IPS-20b (cell line): ENCODE measurements at regions not wholly inside any gene's neighbourhood (a gene's known extent, or its start where the extent isn't known, plus 50 kb on each side); places are given as distances from the start of the nearest gene placed in this dataset.

Source experiments
- H3K27ac ChIP-seq: one replicate; pipeline ENCODE4 v1.5.1; 2013; ENCODE audit warnings: low read length
- H3K27me3 ChIP-seq: 2 replicates; pipeline ENCODE4 v1.6.1; 2013; ENCODE audit warnings: mild to moderate bottlenecking, low read length, inconsistent platforms; ENCODE audit not compliant: insufficient read depth
- H3K36me3 ChIP-seq: 2 replicates; pipeline ENCODE4 v1.6.1; 2013; ENCODE audit warnings: low read depth, mild to moderate bottlenecking, inconsistent platforms, low read length, moderate library complexity; ENCODE audit not compliant: insufficient read depth
- H3K4me1 ChIP-seq: 2 replicates; pipeline ENCODE4 v1.6.1; 2013; ENCODE audit warnings: mild to moderate bottlenecking, control low read depth, inconsistent platforms, low read length, moderate library complexity; ENCODE audit not compliant: insufficient read depth
- H3K4me3 ChIP-seq: 2 replicates; pipeline ENCODE4 v1.5.1; 2013; ENCODE audit warnings: mild to moderate bottlenecking, low read length, inconsistent platforms
- H3K9ac ChIP-seq: 2 replicates; pipeline ENCODE4 v1.6.1; 2013; ENCODE audit warnings: low read depth, mild to moderate bottlenecking, inconsistent platforms, low read length, moderate library complexity
- H3K9me3 ChIP-seq: 2 replicates; pipeline ENCODE4 v1.6.1; 2013; ENCODE audit warnings: mild to moderate bottlenecking, low read depth, low read length, inconsistent platforms; ENCODE audit not compliant: insufficient read depth

DNA sequence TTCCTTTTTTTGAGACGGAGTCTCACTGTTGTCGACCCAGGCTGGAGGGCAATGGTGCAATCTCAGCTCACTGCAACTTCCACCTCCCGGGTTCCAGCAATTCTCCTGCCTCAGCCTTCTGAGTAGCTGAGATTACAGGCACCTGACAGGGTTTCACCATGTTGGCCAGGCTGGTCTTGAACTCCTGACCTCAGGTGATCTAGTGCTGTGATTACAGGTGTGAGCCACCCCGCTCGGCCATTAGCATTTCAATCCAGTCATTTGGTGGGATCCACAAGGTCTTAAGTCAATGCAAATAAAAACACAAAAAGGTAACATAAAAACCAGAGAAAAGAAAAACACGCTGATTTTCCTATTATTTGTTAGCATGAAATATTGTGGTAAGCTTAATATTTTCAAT is 1227.2 kb upstream of the TENM4 start:
- Histone ChIP-seq H3K27ac (no peak overlapping the region), H3K4me3 (no peak overlapping the region), H3K27me3 (no peaks in the 10 kb centered on the region), H3K36me3 (no peaks in the 10 kb centered on the region), H3K9me3 (no peaks in the 10 kb centered on the region), H3K9ac (no peak overlapping the region), H3K4me1 (no peaks in the 10 kb centered on the region)

GRCh38 chr11:80655834-80656233 is 1215.0 kb upstream of the TENM4 start:
- H3K9ac ChIP-seq = no peak overlapping the region
- H3K4me3 ChIP-seq = no peak overlapping the region
- no peak overlapping the region for H3K27ac ChIP-seq
- no peaks in the 10 kb centered on the region for H3K36me3 ChIP-seq
- H3K4me1 ChIP-seq = peaks cover 2% of the 10 kb centered on the region; the same call in 1 of the 2 replicates
- H3K9me3 ChIP-seq = no peaks in the 10 kb centered on the region
- H3K27me3 ChIP-seq = no peaks in the 10 kb centered on the region

DNA sequence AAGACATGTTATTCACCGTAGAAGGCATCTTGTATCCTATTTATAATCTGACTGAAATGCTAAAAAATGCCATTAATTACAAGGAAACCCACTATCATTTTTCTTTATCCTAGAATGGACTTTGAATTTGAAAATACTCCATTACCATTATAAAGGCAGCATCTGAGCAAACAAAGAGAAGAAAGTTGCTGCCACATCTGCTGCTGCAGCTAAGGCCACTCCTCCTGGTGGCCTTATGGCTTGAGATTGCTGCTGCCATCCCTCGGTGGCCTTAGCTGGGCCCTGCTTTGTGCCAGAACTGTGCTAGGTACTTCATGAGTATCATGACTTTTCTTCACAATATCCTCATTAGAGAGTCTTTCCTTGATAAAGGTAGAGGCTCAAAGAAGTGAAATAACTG is 1210.1 kb upstream of the TENM4 start:
- Histone ChIP-seq H3K36me3 (no peaks in the 10 kb centered on the region), H3K27ac (no peak overlapping the region), H3K4me3 (no peak overlapping the region), H3K27me3 (no peaks in the 10 kb centered on the region), H3K4me1 (peaks cover 5% of the 10 kb centered on the region; the same call in 1 of the 2 replicates), H3K9ac (no peak overlapping the region), H3K9me3 (no peaks in the 10 kb centered on the region)

DNA sequence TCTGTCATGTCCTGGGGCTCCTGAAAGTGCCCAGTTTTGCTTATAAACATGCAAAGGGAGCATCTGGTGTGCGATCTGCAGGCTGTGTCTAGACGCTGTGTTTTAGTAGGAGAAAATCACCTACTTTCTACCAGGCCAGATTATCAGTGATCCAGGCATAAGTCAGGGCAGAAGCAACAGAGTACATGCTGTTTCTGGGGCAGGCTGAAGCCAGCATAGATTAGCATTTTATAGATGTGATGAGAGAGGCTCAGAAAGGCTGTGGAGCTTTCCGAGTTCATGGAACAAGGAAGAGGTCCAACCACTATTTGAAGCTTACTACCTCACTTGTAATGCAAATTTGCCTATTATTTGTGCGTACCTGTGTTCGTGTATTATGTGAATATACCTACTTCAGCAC is 1208.4 kb upstream of the TENM4 start:
- no peak overlapping the region for H3K4me3 ChIP-seq

DNA sequence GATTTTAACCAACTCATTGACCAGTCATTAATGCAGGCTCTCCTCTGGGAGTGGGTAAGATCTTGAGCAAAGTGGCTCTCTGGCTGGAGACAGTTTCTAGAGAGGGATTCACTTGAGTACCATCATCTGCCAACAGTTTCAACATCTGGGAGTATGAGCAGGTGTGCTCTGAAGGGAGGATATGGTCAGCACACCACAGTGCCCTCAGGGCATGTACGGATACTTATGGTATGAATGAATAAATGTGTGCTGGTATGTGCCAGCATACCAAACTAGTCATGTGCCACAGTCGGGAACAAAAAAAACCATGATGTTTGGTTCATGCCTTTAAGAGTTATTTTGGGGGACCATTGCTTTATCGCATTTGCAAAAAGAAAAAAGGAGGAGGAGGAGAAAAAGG is 1197.5 kb upstream of the TENM4 start:
- no peak overlapping the region for H3K9ac ChIP-seq
- H3K27ac ChIP-seq = no peak overlapping the region
- no peaks in the 10 kb centered on the region for H3K9me3 ChIP-seq
- H3K36me3 ChIP-seq = no peaks in the 10 kb centered on the region
- no peaks in the 10 kb centered on the region for H3K27me3 ChIP-seq
- no peak overlapping the region for H3K4me3 ChIP-seq
- 0 out of 2 replicates have a peak, but pooled peaks cover 6% of the 10 kb centered on the region for H3K4me1 ChIP-seq

More for the DNA sequence above, 1208.4 kb upstream of the TENM4 start:
- Histone ChIP-seq H3K9me3 (no peaks in the 10 kb centered on the region), H3K27ac (no peak overlapping the region), H3K27me3 (no peaks in the 10 kb centered on the region), H3K9ac (no peak overlapping the region), H3K4me1 (peaks cover 5% of the 10 kb centered on the region; the same call in 1 of the 2 replicates), H3K36me3 (no peaks in the 10 kb centered on the region)

DNA sequence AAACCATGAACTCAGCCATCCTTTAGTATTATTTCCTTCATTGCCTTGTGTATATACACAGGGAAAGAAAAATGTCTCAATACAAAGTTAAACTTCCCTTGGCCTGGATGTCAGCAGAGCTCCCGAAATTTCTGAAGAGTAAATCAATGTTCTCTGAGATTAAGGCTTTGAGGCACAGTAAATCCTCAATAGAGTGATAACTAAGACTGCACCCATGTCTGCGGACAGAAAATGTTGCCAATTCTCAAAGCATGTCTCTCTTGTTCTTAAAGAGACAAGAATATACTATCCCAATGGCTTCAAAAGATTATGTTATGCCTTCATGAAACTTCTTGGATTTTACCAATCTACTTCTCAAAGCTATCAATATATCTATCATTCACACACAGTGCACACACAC is 1196.7 kb upstream of the TENM4 start:
- H3K27ac ChIP-seq = no peak overlapping the region
- H3K27me3 ChIP-seq = no peaks in the 10 kb centered on the region
- H3K9ac ChIP-seq = no peak overlapping the region
- H3K4me3 ChIP-seq = no peak overlapping the region
- no peaks in the 10 kb centered on the region for H3K9me3 ChIP-seq
- H3K36me3 ChIP-seq = no peaks in the 10 kb centered on the region
- 0 out of 2 replicates have a peak, but pooled peaks cover 6% of the 10 kb centered on the region for H3K4me1 ChIP-seq

DNA sequence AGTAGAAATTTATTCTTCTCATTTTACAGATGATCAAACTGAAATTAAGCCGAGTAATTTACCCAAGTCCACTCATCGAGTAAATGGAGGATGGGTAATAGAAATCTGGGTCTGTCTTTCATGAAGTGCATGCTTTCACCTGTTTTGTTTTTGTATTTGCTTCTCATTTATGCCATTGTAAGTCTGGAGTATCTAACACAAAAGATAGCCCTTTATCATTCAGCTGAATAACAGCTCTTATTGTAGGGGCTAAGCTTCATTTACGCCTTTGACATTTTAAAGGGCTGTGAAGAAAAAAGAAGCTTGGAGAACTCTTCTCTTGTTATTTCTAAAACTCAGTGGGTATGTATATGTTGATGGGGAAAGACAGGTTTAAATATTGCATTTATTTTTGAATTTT is 1196.2 kb upstream of the TENM4 start:
- Histone ChIP-seq H3K9ac (no peak overlapping the region), H3K4me3 (no peak overlapping the region), H3K36me3 (no peaks in the 10 kb centered on the region), H3K27ac (no peak overlapping the region), H3K27me3 (no peaks in the 10 kb centered on the region), H3K9me3 (no peaks in the 10 kb centered on the region), H3K4me1 (0 out of 2 replicates have a peak, but pooled peaks cover 6% of the 10 kb centered on the region)

- Histone ChIP-seq H3K27ac (no peak overlapping the region), H3K27me3 (no peaks in the 10 kb centered on the region), H3K9me3 (no peaks in the 10 kb centered on the region), H3K36me3 (no peaks in the 10 kb centered on the region), H3K9ac (no peak overlapping the region), H3K4me3 (no peak overlapping the region), H3K4me1 (0 out of 2 replicates have a peak, but pooled peaks cover 6% of the 10 kb centered on the region)
Measured at GRCh38 chr11:80635178-80635577, 1194.3 kb upstream of the TENM4 start.

DNA sequence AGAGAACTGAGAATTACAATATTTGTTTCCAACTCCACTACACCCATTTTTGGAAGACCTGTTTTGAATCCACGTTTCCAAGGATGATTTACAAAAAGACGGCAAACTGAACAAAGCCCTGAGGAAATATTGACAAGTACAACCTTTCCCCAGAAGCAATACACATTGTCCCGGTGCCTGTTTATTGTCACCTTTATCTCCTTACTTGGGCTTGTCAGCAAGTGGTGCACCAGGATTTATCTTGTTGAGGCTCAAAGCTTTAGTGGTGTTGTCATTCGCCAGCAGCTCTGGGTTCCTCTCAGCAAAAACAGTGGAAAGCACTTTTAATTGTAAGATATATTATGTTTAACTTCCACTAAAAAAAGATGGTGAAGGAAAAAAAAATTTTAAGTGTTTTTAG is 1191.9 kb upstream of the TENM4 start:
- Histone ChIP-seq H3K9ac (no peak overlapping the region), H3K27ac (no peak overlapping the region), H3K4me3 (no peak overlapping the region), H3K9me3 (no peaks in the 10 kb centered on the region), H3K4me1 (0 out of 2 replicates have a peak, but pooled peaks cover 6% of the 10 kb centered on the region), H3K36me3 (no peaks in the 10 kb centered on the region), H3K27me3 (no peaks in the 10 kb centered on the region)

- H3K4me1 ChIP-seq = 0 out of 2 replicates have a peak, but pooled peaks cover 2% of the 10 kb centered on the region
- H3K36me3 ChIP-seq = no peaks in the 10 kb centered on the region
- H3K4me3 ChIP-seq = no peak overlapping the region
- no peak overlapping the region for H3K9ac ChIP-seq
- H3K27ac ChIP-seq = no peak overlapping the region
- no peaks in the 10 kb centered on the region for H3K27me3 ChIP-seq
- no peaks in the 10 kb centered on the region for H3K9me3 ChIP-seq
Measured at GRCh38 chr11:80632156-80632555, 1191.3 kb upstream of the TENM4 start.

GRCh38 chr11:80629466-80629865 is 1188.6 kb upstream of the TENM4 start:
- Histone ChIP-seq H3K27me3 (no peaks in the 10 kb centered on the region), H3K9ac (no peak overlapping the region), H3K4me3 (no peak overlapping the region), H3K27ac (no peak overlapping the region), H3K4me1 (no peaks in the 10 kb centered on the region), H3K9me3 (no peaks in the 10 kb centered on the region), H3K36me3 (no peaks in the 10 kb centered on the region)

GRCh38 chr11:80627364-80627763 is 1186.5 kb upstream of the TENM4 start:
- no peaks in the 10 kb centered on the region for H3K36me3 ChIP-seq
- no peak overlapping the region for H3K27ac ChIP-seq
- no peaks in the 10 kb centered on the region for H3K9me3 ChIP-seq
- H3K9ac ChIP-seq = no peak overlapping the region
- H3K27me3 ChIP-seq = no peaks in the 10 kb centered on the region
- H3K4me3 ChIP-seq = no peak overlapping the region
- H3K4me1 ChIP-seq = no peaks in the 10 kb centered on the region; the same call in 1 of the 2 replicates
